ENCODE measurements at regions not wholly inside any gene's neighbourhood (a gene's known extent, or its start where the extent isn't known, plus 50 kb on each side); places are given as distances from the start of the nearest gene placed in this dataset.

GRCh38 chr12:77531912-77532311 is 298.8 kb upstream of the NAV3 start:
- no peaks in the 10 kb centered on the region for H3K9me1 ChIP-seq (ENCODE audit: insufficient read depth, low read length)
- no peak overlapping the region for H2AK5ac ChIP-seq (ENCODE audit: low read depth, low read length)
- H3K23ac ChIP-seq (ENCODE audit: low read depth, low read length) = no peak overlapping the region
- ATAC-seq (ENCODE audit: low read depth) (no peak), DNase-seq (no peak)
- intact Hi-C loops (cut with micrococcal nuclease) = no loop called here
- dilution Hi-C loops (cut with HindIII; ENCODE audit: low sequenced_read_pairs, unreplicated experiment) = no loop called here
- H3K56ac ChIP-seq (ENCODE audit: extremely low read depth, insufficient read depth, low read length) = no peak overlapping the region
- no peaks in the 10 kb centered on the region for H3K27me3 ChIP-seq (ENCODE audit: control insufficient read depth, insufficient read depth, low read length)
- H3K4ac ChIP-seq (ENCODE audit: low read depth, low read length) = no peak overlapping the region
- no peak overlapping the region for H2BK5ac ChIP-seq (ENCODE audit: low read depth, low read length, poor library complexity, severe bottlenecking)
- no peaks in the 10 kb centered on the region for H3K4me1 ChIP-seq (ENCODE audit: control insufficient read depth, insufficient read depth, low read length)
- BruUV-seq (replicated peaks) = no TSS peak
- H3K4me3 ChIP-seq (ENCODE audit: insufficient read depth, low read depth, low read length) = no peak overlapping the region
- in situ Hi-C loops (cut with MboI; ENCODE audit: low sequenced_read_pairs) = no loop called here
- no peak overlapping the region for H2AK9ac ChIP-seq (replicated peaks; ENCODE audit: low read depth, low read length, poor library complexity)
- no peak overlapping the region for H3K14ac ChIP-seq (replicated peaks; ENCODE audit: low read depth, low read length)
- no peak overlapping the region for H2BK120ac ChIP-seq (ENCODE audit: low read depth, low read length)
- H3K36me3 ChIP-seq (ENCODE audit: control insufficient read depth, insufficient read depth, low read length) = no peaks in the 10 kb centered on the region
- H4K8ac ChIP-seq (ENCODE audit: low read depth in 2 of 2, low read length in 2 of 2) = no peak overlapping the region
- no peak overlapping the region for H2BK20ac ChIP-seq (ENCODE audit: low read depth, low read length)
- H3K9me3 ChIP-seq (ENCODE audit: control insufficient read depth, insufficient read depth, low read length) = no peaks in the 10 kb centered on the region
- H3K4me2 ChIP-seq (ENCODE audit: low read depth, low read length) = no peak overlapping the region
- no peaks in the 10 kb centered on the region for H3K79me1 ChIP-seq (ENCODE audit: low read depth in 1 of 2, low read length in 2 of 2)
- H3K9ac ChIP-seq (ENCODE audit: low read depth, low read length) = no peak overlapping the region
- ChIA-PET CTCF (no interaction called here), POLR2A (ENCODE audit: unreplicated experiment) (no interaction called here)
- no peak overlapping the region for H4K5ac ChIP-seq (ENCODE audit: low read depth, low read length)
- H2BK15ac ChIP-seq (ENCODE audit: low read depth, low read length) = no peak overlapping the region
- no peak overlapping the region for H3K18ac ChIP-seq (ENCODE audit: low read depth, low read length)
- H3K27ac ChIP-seq (ENCODE audit: insufficient read depth, low read length) = no peak overlapping the region
- TF ChIP-seq RFX5 (IDR thresholded peaks at IDR 0.05; ENCODE audit: low read depth, low read length) = no peak
- TF ChIP-seq MXI1 (IDR thresholded peaks at IDR 0.05; ENCODE audit: borderline replicate concordance, low read depth, low read length) = no peak
- TF ChIP-seq RCOR1 (IDR thresholded peaks at IDR 0.05; ENCODE audit: insufficient replicate concordance, low read length) = no peak
- no peak for TF ChIP-seq NFE2L2 (IDR thresholded peaks at IDR 0.05; ENCODE audit: low read depth, low read length)
- TF ChIP-seq CEBPB (IDR thresholded peaks at IDR 0.05; ENCODE audit: low read depth, low read length) = no peak
- TF ChIP-seq POLR2A (IDR thresholded peaks at IDR 0.05; ENCODE audit: low read depth, low read length) = no peak
- no peak for TF ChIP-seq MAZ (IDR thresholded peaks at IDR 0.05; ENCODE audit: borderline replicate concordance, low read depth, low read length)
- no peak for TF ChIP-seq CTCF (conservative IDR thresholded peaks at IDR 0.05; ENCODE audit: low read depth, low read length)
- TF ChIP-seq FOS (IDR thresholded peaks at IDR 0.05; ENCODE audit: low read depth, low read length) = no peak
- TF ChIP-seq ELK1 (IDR thresholded peaks at IDR 0.05; ENCODE audit: borderline replicate concordance, low read depth, low read length) = no peak
- no peak for TF ChIP-seq SMC3 (IDR thresholded peaks at IDR 0.05; ENCODE audit: low read depth, low read length)
- TF ChIP-seq MAFK (IDR thresholded peaks at IDR 0.05; ENCODE audit: low read depth, low read length) = no peak
- TF ChIP-seq USF2 (IDR thresholded peaks at IDR 0.05; ENCODE audit: low read depth, low read length) = no peak
- TF ChIP-seq BHLHE40 (IDR thresholded peaks at IDR 0.05; ENCODE audit: low read depth, low read length) = no peak
- TF ChIP-seq RAD21 (IDR thresholded peaks at IDR 0.05; ENCODE audit: low read length) = no peak
- no peak for TF ChIP-seq CHD1 (IDR thresholded peaks at IDR 0.05; ENCODE audit: low read depth, low read length)
- no peak overlapping the region for H4K91ac ChIP-seq (ENCODE audit: insufficient read depth, low read depth, low read length)
- H2AFZ ChIP-seq (replicated peaks; ENCODE audit: low read length, poor library complexity) = no peak overlapping the region
- H4K20me1 ChIP-seq (ENCODE audit: insufficient read depth, low read length) = no peaks in the 10 kb centered on the region

Data from IMR-90 (cell line).